ENCODE measurements at regions not wholly inside any gene's neighbourhood (a gene's known extent, or its start where the extent isn't known, plus 50 kb on each side); places are given as distances from the start of the nearest gene placed in this dataset.

DNA sequence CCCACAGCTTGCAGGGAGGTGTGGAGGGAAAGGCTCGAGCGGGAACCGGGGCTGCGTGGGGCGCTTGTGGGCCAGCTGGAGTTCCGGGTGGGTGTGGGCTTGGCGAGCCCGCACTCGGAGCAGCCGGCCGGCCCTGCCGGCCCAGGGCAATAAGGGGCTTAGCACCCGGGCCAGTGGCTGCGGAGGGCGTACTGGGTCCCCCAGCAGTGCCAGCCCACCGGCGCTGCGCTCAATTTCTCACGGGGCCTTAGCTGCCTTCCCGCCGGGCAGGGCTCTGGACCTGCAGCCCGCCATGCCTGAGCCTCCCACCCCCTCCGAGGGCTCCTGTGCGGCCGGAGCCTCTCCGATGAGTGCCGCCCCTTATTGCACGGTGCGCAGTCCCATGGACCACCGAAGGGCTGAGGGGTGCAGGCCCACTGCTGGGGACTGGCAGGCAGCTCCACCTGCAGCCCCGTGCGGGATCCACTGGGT, 1242.2 kb upstream of the EYS start:
- ATAC-seq (no peak), DNase-seq (no peak)
- no peaks in the 10 kb centered on the region for H3K27me3 Mint-ChIP-seq
- no peaks in the 10 kb centered on the region for H3K36me3 Mint-ChIP-seq (ENCODE audit: low read depth)
- H3K4me3 Mint-ChIP-seq: no peak overlapping the region
- H3K27ac Mint-ChIP-seq: no peak overlapping the region
- no peaks in the 10 kb centered on the region for H3K4me1 Mint-ChIP-seq
- H3K9me3 ChIP-seq (ENCODE audit: control insufficient read depth, low read length, poor library complexity, severe bottlenecking): no peaks in the 10 kb centered on the region

DNA sequence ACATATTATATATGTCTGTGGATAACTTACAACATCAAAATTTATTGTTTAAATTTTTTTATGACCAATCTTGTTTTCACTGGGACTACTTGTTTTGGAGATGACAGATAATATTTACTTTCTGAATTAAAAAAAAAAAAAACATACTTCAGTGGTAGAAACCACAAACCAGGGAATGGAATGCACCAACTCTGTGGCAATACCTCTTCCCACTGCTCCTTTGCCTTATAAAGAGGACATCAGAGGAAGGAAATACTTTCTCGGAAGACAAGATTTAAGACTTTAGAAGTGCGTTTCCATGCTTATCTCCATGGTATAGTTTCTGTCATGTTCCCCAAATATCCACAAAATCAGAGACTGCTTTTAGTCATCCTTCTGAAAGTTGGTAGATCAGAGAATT, 1241.1 kb upstream of the EYS start:
- Mint-ChIP-seq H3K27me3 (no peaks in the 10 kb centered on the region), H3K4me1 (no peaks in the 10 kb centered on the region), H3K27ac (no peak overlapping the region), H3K4me3 (no peak overlapping the region), H3K36me3 (ENCODE audit: low read depth) (no peaks in the 10 kb centered on the region)
- no peak for ATAC-seq
- H3K9me3 ChIP-seq (ENCODE audit: control insufficient read depth, low read length, poor library complexity, severe bottlenecking): no peaks in the 10 kb centered on the region
- DNase-seq: no peak

DNA sequence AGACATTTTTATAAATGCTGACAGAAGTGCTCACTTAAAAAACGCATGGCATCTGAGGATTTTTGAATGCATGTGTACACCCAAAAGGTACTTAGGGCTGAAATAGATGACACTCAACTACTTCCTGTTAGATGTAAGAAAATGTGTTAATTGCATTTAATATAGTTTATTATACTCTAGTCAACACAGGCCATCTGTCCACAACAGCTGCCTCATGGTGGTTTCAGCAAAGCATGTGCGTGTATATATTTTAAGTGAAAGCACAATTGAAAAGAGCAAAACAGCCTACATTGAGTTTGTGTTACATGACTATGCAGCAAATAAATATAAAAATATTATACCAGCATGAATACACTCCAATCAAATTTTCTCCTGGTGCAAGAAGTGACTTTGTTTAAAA, 1233.0 kb upstream of the EYS start:
- no peaks in the 10 kb centered on the region for H3K4me1 Mint-ChIP-seq
- H3K4me3 Mint-ChIP-seq: no peak overlapping the region
- H3K27ac Mint-ChIP-seq: no peak overlapping the region
- no peak for DNase-seq
- H3K9me3 ChIP-seq (ENCODE audit: control insufficient read depth, low read length, poor library complexity, severe bottlenecking): no peaks in the 10 kb centered on the region
- H3K27me3 Mint-ChIP-seq: no peaks in the 10 kb centered on the region
- no peaks in the 10 kb centered on the region for H3K36me3 Mint-ChIP-seq (ENCODE audit: low read depth)
- ATAC-seq: no peak

DNA sequence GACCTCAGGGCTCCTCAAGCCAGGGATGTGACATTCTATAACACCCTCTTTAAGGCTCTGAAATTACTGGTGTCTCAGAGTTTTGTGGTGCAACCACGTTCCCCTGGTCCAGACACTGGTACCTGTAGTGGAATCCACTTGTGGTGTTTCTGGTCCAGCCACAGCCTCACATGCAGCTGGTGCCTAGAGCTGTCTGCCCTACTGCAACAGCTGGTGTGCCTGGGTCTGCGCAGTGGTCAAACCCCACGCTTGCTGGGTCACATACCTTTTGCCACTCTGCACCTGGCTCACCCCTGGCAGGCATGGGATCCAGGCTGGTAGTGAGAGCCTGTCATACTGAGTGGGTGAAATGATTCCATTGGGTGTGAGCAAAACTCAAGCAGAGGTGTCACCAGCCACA, 1230.2 kb upstream of the EYS start:
- H3K36me3 Mint-ChIP-seq (ENCODE audit: low read depth): no peaks in the 10 kb centered on the region
- no peak overlapping the region for H3K27ac Mint-ChIP-seq
- no peak overlapping the region for H3K4me3 Mint-ChIP-seq
- H3K4me1 Mint-ChIP-seq: no peaks in the 10 kb centered on the region
- no peaks in the 10 kb centered on the region for H3K9me3 ChIP-seq (ENCODE audit: control insufficient read depth, low read length, poor library complexity, severe bottlenecking)
- no peak for DNase-seq
- H3K27me3 Mint-ChIP-seq: no peaks in the 10 kb centered on the region
- ATAC-seq: no peak

DNA sequence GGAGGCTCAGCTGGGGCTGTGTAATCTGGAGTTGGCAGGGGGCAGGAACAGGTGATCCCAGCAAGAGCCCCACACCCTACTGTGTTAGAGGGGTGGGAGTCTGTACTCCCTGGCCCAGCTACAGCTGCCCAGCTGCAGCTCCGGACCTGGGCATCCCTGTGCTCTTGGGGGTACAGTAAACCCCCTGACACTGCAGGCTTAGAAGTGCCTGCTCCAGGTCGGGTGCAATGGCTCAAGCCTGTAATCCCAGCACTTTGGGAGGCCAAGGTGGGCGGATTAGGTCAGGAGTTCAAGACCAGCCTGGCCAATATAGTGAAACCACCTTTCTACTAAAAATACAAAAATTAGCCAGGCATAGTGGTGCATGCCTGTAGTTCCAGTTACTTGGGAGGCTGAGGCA, 1228.6 kb upstream of the EYS start:
- DNase-seq: no peak
- Mint-ChIP-seq H3K4me1 (no peaks in the 10 kb centered on the region), H3K27ac (no peak overlapping the region), H3K4me3 (no peak overlapping the region), H3K27me3 (no peaks in the 10 kb centered on the region), H3K36me3 (ENCODE audit: low read depth) (no peaks in the 10 kb centered on the region)
- H3K9me3 ChIP-seq (ENCODE audit: control insufficient read depth, low read length, poor library complexity, severe bottlenecking): no peaks in the 10 kb centered on the region
- no peak for ATAC-seq

DNA sequence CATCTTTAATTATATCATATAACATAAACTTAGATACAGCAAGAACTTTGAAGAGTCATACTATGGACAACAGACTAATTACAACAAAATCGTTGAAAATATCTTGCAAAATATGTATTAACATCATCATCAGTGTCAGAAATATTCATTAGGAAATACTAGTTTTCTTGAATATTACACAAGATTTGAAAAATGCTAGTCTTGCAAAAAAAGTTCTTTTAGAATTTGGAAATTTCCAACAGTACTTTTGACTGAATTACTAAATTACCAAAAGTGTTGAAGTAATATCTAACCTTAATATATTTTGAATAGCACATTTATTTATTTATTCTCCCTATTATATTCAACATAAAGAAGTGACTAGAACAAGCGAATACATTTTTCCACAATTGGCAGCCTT, 1224.8 kb upstream of the EYS start:
- Mint-ChIP-seq H3K27ac (no peak overlapping the region), H3K27me3 (no peaks in the 10 kb centered on the region), H3K4me3 (no peak overlapping the region), H3K4me1 (no peaks in the 10 kb centered on the region), H3K36me3 (ENCODE audit: low read depth) (no peaks in the 10 kb centered on the region)
- DNase-seq: no peak
- no peak for ATAC-seq
- peaks cover 3% of the 10 kb centered on the region for H3K9me3 ChIP-seq (ENCODE audit: control insufficient read depth, low read length, poor library complexity, severe bottlenecking)

DNA sequence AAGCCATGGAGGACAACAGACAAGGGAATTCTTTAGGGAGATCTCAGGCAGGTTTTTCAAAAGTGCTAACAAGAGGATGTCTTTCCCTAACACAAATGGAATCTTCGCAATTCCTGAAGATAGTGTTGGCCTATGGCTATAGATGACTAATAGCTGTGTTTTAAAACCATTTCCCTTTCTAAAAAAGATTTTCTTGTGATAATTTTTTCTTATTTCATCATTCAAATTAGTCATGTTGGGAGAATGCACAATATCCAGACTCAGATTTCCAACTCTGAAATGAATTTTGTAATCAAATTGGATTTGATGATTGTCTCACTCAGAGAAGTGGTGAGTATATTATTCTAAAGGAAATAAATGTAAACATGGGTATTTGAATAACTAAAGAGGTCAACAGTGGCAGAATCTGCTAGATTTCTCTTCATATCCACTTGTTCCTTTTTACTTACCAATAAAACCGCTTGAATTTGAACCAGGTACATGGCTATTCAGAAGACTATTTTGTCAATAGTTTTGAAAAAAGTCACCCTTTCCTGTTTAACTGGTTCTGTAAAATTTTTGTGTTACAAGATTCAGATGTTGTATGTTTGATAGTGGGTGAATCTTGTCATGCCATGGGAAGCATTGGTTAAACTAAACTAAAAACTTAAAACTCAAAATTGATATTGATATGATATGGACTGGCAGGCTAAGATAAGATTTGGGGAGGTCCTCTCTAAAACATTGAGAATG, 1223.7 kb upstream of the EYS start:
- no peaks in the 10 kb centered on the region for H3K36me3 Mint-ChIP-seq (ENCODE audit: low read depth)
- H3K27me3 Mint-ChIP-seq: no peaks in the 10 kb centered on the region
- H3K9me3 ChIP-seq (ENCODE audit: control insufficient read depth, low read length, poor library complexity, severe bottlenecking): peaks cover 11% of the 10 kb centered on the region
- no peak overlapping the region for H3K4me3 Mint-ChIP-seq
- H3K27ac Mint-ChIP-seq: no peak overlapping the region
- DNase-seq (no peak), ATAC-seq (no peak)
- no peaks in the 10 kb centered on the region for H3K4me1 Mint-ChIP-seq

DNA sequence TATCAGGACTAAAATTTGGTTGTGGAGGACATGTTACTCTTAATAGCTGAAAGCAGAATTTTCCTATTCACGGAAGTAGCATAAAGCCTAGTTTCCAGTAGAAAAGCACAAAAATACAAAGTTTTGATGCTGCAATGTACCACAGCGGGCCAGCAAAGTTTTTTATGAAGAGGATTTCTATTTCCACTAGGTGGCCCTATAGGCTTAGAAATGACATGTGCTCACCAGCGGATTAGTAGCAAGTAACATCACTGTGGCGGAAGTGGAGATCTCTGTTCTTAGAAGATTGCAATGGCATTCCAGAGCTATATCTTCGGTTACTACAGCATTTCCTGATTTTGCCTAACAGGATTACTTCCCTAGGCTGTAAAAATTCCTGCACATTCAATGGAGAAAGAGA, 1219.0 kb upstream of the EYS start:
- peaks cover 11% of the 10 kb centered on the region for H3K9me3 ChIP-seq (ENCODE audit: control insufficient read depth, low read length, poor library complexity, severe bottlenecking)
- no peaks in the 10 kb centered on the region for H3K36me3 Mint-ChIP-seq (ENCODE audit: low read depth)
- no peak for ATAC-seq
- H3K4me1 Mint-ChIP-seq: no peaks in the 10 kb centered on the region
- no peaks in the 10 kb centered on the region for H3K27me3 Mint-ChIP-seq
- DNase-seq: no peak
- H3K4me3 Mint-ChIP-seq: no peak overlapping the region
- H3K27ac Mint-ChIP-seq: no peak overlapping the region

DNA sequence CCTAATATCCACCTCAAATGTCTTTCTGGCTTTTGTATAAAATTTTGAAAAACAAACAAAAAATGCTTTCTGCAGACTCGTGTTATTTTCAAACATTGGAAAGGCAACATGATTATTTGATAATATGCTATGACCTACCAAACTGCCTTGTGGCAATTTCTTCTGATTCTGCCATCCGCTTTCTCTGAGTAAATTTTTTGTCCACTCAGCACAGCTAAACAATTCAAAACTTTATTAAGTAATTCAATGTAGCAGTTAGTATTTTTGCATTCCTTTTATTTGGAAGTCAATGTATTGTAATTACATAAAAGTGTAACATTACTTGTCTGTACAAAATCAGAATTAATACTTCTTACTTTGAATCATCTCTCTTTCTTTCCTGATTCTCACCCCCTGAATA, 1206.6 kb upstream of the EYS start:
- DNase-seq: no peak
- Mint-ChIP-seq H3K36me3 (ENCODE audit: low read depth) (no peaks in the 10 kb centered on the region), H3K4me3 (no peak overlapping the region), H3K4me1 (no peaks in the 10 kb centered on the region), H3K27ac (no peak overlapping the region), H3K27me3 (no peaks in the 10 kb centered on the region)
- H3K9me3 ChIP-seq (ENCODE audit: control insufficient read depth, low read length, poor library complexity, severe bottlenecking): no peaks in the 10 kb centered on the region
- ATAC-seq: no peak

DNA sequence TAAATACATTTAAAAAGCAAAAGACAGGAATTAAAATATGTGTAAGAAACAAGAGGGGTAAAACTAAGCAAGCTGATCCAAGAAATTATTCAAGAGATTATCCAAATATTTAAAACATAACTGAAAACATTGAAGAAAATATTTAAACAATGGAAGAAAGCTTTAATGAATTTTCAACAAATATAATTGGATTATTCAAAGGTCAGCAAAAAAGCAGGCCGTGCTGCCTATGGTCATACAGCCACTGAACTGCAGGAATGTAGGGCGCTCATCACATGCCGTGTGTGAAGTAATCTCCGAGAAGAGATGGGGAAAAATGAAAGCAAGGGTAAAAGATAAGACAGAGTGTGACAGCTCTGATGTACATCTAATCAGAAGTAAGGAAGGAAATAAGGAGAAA, 1195.4 kb upstream of the EYS start:
- H3K9me3 ChIP-seq (ENCODE audit: control insufficient read depth, low read length, poor library complexity, severe bottlenecking): no peaks in the 10 kb centered on the region
- no peak for ATAC-seq
- no peak for DNase-seq
- no peaks in the 10 kb centered on the region for H3K27me3 Mint-ChIP-seq
- no peak overlapping the region for H3K4me3 Mint-ChIP-seq
- no peaks in the 10 kb centered on the region for H3K36me3 Mint-ChIP-seq (ENCODE audit: low read depth)
- H3K27ac Mint-ChIP-seq: no peak overlapping the region
- H3K4me1 Mint-ChIP-seq: no peaks in the 10 kb centered on the region

DNA sequence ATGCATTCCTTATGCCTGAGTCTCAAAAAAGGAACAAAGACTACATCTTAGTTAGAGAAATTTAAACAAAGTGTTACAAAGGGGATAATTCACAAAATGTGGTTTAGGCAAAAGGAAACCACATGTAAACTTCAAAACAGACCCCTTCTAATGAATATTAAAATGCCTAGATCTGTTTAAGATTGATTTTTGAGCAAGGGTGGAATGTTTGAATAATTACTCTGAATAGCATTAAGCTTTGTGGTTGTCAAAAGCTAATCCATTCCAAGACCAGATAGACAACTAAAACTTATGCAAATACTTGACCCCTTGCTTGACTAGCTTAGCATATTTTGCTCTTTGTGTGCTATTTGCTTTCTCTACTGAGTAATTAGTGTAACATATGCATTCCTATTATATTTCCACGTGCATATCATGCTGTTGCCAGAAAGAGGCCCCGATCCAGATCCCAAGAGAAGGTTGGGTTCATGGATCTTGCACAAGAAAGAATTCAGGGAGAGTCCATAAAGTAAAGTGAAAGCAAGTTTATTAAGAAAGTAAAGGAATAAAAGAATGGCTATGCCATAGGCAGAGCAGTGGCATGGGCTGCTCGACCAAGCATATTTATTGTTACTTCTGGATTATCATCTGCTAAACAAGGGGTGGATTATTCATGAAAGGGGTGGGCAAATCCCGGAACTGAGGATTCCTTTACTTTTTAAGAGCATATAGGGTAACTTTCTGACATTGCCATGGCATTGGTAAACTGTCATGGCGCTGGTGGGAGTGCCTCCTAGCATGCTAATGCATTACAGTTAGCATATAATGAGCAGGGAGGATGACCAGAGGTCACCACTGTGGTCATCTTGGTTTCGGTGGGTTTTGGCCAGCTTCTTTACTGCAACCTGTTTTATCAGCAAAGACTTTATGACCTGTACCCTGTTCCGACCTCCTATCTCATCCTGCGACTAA, 1193.4 kb upstream of the EYS start:
- Mint-ChIP-seq H3K27ac (no peak overlapping the region), H3K36me3 (ENCODE audit: low read depth) (no peaks in the 10 kb centered on the region), H3K4me1 (no peaks in the 10 kb centered on the region), H3K27me3 (no peaks in the 10 kb centered on the region), H3K4me3 (no peak overlapping the region)
- no peak for ATAC-seq
- no peaks in the 10 kb centered on the region for H3K9me3 ChIP-seq (ENCODE audit: control insufficient read depth, low read length, poor library complexity, severe bottlenecking)
- DNase-seq: no peak

DNA sequence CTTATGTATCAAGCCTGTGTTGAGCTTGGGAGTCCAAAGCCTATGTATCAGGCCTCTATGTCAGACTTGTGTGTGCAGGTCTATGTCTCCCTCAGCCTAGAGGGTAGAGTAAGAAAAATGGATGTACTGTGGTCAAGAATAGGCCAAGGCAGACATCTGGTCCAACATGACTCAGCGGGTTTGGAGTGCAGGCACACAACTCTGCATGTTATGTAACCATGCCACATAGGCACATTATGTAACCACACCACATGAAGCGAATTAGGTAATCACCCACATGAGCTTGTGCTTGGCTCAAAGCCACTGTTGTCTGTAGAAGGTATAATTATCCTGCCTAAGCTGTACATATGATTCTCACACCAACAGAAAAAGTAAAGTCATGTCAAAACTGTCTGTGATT, 1190.5 kb upstream of the EYS start:
- Mint-ChIP-seq H3K4me1 (no peaks in the 10 kb centered on the region), H3K27ac (no peak overlapping the region), H3K4me3 (no peak overlapping the region), H3K27me3 (no peaks in the 10 kb centered on the region), H3K36me3 (ENCODE audit: low read depth) (no peaks in the 10 kb centered on the region)
- H3K9me3 ChIP-seq (ENCODE audit: control insufficient read depth, low read length, poor library complexity, severe bottlenecking): no peaks in the 10 kb centered on the region
- DNase-seq (no peak), ATAC-seq (no peak)

DNA sequence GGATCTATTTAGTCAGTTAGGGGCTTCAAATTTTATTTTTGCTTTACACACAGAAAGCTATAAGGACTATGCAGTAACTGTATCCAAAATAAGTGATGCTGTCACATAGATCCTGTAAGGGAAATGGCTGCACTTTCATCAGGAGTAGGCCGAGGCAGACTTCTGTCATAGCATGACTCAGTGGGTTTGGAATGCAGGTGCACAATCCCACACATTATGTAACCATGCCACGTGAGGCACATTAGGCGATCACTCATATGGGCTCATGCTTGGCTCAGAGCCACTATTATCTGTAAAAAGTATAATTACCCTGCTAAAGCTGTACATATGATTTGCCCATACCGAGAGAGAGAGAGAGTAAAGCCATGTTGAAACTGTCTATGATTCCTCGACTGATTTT, 1189.4 kb upstream of the EYS start:
- Mint-ChIP-seq H3K36me3 (ENCODE audit: low read depth) (no peaks in the 10 kb centered on the region), H3K4me3 (no peak overlapping the region), H3K4me1 (no peaks in the 10 kb centered on the region), H3K27ac (no peak overlapping the region), H3K27me3 (no peaks in the 10 kb centered on the region)
- DNase-seq: no peak
- no peaks in the 10 kb centered on the region for H3K9me3 ChIP-seq (ENCODE audit: control insufficient read depth, low read length, poor library complexity, severe bottlenecking)
- ATAC-seq: no peak

DNA sequence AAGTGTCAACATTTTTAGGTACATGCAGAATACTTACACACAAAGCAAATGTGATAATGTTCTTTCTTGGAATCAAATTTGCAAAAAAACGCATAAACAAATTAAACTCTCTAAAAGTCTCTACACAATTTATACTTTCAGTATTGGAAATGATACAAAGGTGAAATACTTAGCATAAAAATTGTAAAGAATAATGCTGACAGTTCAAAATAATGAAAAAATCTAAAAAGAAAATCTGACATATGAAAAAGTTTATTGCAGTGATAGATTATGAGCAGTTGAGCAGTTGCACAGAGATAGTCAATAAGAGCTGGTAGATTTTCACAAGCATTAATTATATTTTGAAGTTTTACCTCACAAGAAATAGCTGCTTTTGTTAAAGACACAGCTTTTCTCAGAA, 1176.4 kb upstream of the EYS start:
- Mint-ChIP-seq H3K36me3 (ENCODE audit: low read depth) (no peaks in the 10 kb centered on the region), H3K27me3 (no peaks in the 10 kb centered on the region), H3K4me1 (no peaks in the 10 kb centered on the region), H3K27ac (no peak overlapping the region), H3K4me3 (no peak overlapping the region)
- H3K9me3 ChIP-seq (ENCODE audit: control insufficient read depth, low read length, poor library complexity, severe bottlenecking): no peaks in the 10 kb centered on the region
- DNase-seq: no peak
- ATAC-seq: no peak

Data from T-helper 17 cell (primary cell).